ENCODE measurements at regions not wholly inside any gene's neighbourhood (a gene's known extent, or its start where the extent isn't known, plus 50 kb on each side); places are given as distances from the start of the nearest gene placed in this dataset.

- TF ChIP-seq GATA3 (IDR thresholded peaks at IDR 0.05; ENCODE audit: low read depth, low read length) (no peak), GATA2 (IDR thresholded peaks at IDR 0.05; ENCODE audit: low read depth, low read length) (no peak)
Measured at GRCh38 chr22:47465809-47466208, 703.4 kb downstream of the TBC1D22A start.
